Ectodermal cell (in vitro differentiated cells): ENCODE measurements at regions not wholly inside any gene's neighbourhood (a gene's known extent, or its start where the extent isn't known, plus 50 kb on each side); places are given as distances from the start of the nearest gene placed in this dataset.
"Not testable (repeated sequence)": the region's sequence is repeated elsewhere in the genome, so short reads cannot be mapped to it uniquely, and the experiment has no call there.

ENCODE experiments used
- H3K27ac ChIP-seq: 2 replicates; pipeline ENCODE4 v1.7.0; 2013; ENCODE audit warnings: mild to moderate bottlenecking, low read depth, low read length; ENCODE audit not compliant: insufficient read depth, poor library complexity, severe bottlenecking
- H3K27me3 ChIP-seq: 2 replicates; pipeline ENCODE4 v1.7.0; 2013; ENCODE audit warnings: mild to moderate bottlenecking, low read length; ENCODE audit not compliant: insufficient read depth, control insufficient read depth, poor library complexity, severe bottlenecking
- H3K36me3 ChIP-seq: one replicate; pipeline ENCODE4 v1.7.0; 2013; ENCODE audit warnings: low read length; ENCODE audit not compliant: control insufficient read depth, insufficient read depth
- H3K4me1 ChIP-seq: one replicate; pipeline ENCODE4 v1.7.0; 2013; ENCODE audit warnings: low read length; ENCODE audit not compliant: control insufficient read depth, insufficient read depth
- H3K4me3 ChIP-seq: 2 replicates; pipeline ENCODE4 v1.7.0; 2013; ENCODE audit warnings: low read depth, low read length, control low read depth; ENCODE audit not compliant: insufficient read depth
- H3K9me3 ChIP-seq: 2 replicates; pipeline ENCODE4 v1.7.0; 2013; ENCODE audit warnings: mild to moderate bottlenecking, low read length, moderate library complexity; ENCODE audit not compliant: control insufficient read depth
- WGBS, 2 experiments: methylation state at CpG; one replicate each; pipeline ENCODE4 v1.1.7; 2013; ENCODE audit warnings: missing lambda C conversion rate in 2 of 2; 5-methylcytosine and 5-hydroxymethylcytosine counted together

DNA sequence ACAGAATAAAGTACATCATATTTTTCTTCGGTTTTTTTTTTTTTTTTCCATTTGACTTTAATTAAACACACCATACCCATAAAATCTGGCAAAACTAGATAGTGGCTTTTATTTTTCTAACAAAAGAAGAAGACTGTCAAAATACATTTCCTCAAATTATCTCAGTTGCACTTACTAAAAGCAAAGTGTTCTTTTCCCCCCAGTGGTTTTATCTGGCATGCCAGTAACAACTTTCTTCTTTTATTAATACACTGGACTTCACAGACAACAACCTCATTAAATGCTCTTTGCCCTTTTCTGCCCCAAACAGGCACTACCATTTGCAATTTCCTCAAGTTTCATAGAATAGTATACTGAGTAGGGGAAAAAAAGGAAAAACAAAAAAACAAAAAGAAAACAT, 1792.3 kb downstream of the EFNA5 start:
- H3K36me3 ChIP-seq: no peaks in the 10 kb centered on the region
- H3K27me3 ChIP-seq: no peaks in the 10 kb centered on the region
- no peak overlapping the region for H3K4me3 ChIP-seq
- 92 to 93% methylated on average over 1 of the region's 1 CpG for WGBS, 2 experiments
- no peak overlapping the region for H3K27ac ChIP-seq
- no peaks in the 10 kb centered on the region for H3K9me3 ChIP-seq
- no peaks in the 10 kb centered on the region for H3K4me1 ChIP-seq

DNA sequence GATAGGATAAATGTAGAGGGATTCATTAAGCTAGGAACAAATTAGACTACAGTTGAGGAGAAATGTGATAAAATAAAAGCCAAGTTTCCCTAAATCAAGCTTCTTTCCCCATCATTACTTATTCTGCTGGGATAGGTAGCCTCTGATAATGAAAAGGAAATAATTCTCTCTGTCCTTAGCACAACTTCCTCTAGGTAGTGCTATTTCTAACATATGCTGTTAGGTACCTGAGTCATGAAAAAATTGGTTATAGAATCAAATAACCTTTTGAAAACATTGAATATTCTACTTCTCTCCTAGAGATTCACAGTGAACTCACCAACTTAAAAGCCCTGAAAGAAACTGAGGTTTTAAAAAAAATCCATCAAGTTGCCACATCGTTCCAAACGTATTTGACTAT, 1793.1 kb downstream of the EFNA5 start:
- H3K27ac ChIP-seq: no peak overlapping the region

DNA sequence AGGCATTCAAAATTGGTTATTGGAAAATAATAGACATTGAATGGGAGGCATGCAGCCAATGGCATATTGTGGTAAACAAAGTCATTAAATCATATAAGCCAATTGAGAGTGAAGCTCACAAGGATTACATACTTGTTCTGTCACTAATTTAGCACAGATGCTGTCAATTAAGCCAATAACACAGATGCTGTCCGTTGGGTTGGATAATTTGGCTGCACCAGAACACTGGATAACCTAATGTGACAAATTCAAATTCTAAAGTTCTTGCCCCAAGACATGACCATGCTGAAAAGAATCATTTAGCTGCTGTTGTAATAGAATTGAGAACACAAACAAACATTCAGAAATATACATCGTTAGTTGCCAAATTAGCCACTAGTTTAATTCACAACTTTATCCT, 1796.4 kb downstream of the EFNA5 start:
- H3K9me3 ChIP-seq: no peaks in the 10 kb centered on the region
- WGBS, 2 experiments: 78 to 97% methylated on average over 1 to 2 of the region's 2 CpGs
- no peaks in the 10 kb centered on the region for H3K27me3 ChIP-seq
- no peaks in the 10 kb centered on the region for H3K4me1 ChIP-seq
- H3K36me3 ChIP-seq: no peaks in the 10 kb centered on the region
- no peak overlapping the region for H3K27ac ChIP-seq
- H3K4me3 ChIP-seq: no peak overlapping the region

More for the DNA sequence above, 1793.1 kb downstream of the EFNA5 start:
- WGBS, 2 experiments: 95% methylated on average over 2 of the region's 2 CpGs
- H3K4me1 ChIP-seq: no peaks in the 10 kb centered on the region
- H3K27me3 ChIP-seq: no peaks in the 10 kb centered on the region
- no peaks in the 10 kb centered on the region for H3K9me3 ChIP-seq
- H3K36me3 ChIP-seq: no peaks in the 10 kb centered on the region
- H3K4me3 ChIP-seq: no peak overlapping the region

DNA sequence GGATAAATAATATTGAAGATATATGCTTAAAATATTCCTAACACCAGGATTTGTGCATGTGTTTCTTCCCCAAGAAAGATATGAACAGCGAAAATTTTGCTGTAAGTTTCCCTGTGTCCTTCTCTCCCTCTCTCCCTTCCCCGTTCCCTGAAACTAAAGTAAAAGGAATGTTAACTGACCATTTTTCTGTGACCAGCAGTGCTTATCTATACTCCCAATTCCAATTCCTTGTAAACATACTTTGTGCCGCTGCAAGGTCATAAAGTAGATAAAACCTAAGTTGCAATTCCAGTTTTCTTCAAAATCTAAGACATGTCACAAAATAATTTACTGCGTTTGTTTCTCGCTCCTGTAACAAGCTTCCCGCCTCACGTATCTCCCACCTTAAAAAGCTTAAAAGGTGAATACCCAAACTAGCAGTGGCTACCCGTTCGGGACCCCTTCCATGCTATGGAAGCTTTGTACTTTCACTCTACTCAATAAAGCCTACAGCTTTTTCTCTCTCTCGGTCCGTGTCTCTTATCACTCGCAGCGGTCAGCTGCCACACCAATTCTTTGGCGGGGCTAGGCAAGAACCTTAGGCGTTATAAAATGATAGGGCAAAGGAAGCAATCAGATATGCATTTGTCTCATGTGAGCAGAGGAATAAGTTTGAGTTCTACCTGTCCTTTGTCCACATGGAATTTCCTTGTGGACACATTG, 1798.0 kb downstream of the EFNA5 start:
- Histone ChIP-seq H3K9me3 (no peaks in the 10 kb centered on the region), H3K4me3 (no peak overlapping the region), H3K27ac (no peak overlapping the region), H3K27me3 (no peaks in the 10 kb centered on the region), H3K4me1 (no peaks in the 10 kb centered on the region), H3K36me3 (no peaks in the 10 kb centered on the region)
- 94 to 95% methylated on average over 15 of the region's 15 CpGs for WGBS, 2 experiments

DNA sequence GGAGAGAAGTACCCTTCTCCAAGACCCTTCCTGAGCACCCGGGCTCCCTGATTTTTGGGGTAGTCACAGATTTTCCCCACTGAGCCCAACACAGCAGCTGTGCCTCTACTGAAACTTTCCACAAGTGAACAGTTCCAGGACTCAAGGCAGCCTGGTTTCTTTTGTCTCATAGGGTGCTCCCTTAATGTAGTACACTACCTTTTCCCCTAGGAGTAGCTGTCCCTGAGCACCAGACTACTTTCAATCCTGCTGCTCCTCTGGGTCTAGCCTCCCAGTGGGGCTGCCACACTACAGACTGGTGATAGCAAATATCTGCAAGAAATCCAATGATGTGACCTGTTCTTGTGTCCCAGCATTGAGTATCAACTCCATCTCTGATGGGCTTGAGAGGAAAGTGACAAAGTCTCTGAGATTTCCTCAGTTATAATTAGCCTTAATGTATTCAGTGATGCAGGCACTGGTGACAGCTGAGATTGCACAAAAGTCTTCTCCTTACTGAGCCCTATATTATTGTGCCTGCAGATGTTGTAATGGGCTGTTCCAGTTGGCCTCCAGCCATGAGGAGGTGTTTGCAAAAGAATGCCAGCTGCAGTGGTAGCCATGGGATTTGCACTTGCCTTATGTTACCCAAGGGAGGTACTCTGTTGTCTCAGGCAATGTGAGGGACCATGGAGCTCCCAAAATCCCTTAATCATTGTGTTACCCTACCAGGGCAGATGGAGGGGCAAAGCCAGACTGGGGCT, 1802.5 kb downstream of the EFNA5 start:
- no peaks in the 10 kb centered on the region for H3K4me1 ChIP-seq
- no peaks in the 10 kb centered on the region for H3K36me3 ChIP-seq
- no peaks in the 10 kb centered on the region for H3K9me3 ChIP-seq
- H3K4me3 ChIP-seq: no peak overlapping the region
- H3K27me3 ChIP-seq: no peaks in the 10 kb centered on the region
- WGBS, 2 experiments: 93 to 97% methylated on average over 1 of the region's 1 CpG
- H3K27ac ChIP-seq: no peak overlapping the region

DNA sequence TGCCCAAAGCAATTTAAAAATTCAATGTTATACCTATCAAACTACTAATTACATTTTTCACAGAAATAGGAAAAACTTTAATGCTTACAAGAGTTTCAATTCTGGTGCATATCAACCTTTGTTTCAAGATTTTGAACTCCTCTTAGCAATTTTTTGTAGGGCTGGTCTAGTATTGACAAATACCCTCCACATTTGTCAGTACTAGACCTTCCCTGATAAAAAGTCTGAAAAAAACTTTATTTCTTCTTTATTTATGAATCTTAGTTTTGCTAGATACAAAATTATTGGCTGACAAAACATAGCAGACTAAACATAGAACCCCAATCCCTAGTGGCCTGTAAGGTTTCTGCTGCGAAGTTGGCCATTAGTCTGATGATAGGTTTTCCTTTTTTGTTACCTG, 1804.9 kb downstream of the EFNA5 start:
- no peak overlapping the region for H3K4me3 ChIP-seq
- no peaks in the 10 kb centered on the region for H3K4me1 ChIP-seq
- H3K27ac ChIP-seq: no peak overlapping the region
- no peaks in the 10 kb centered on the region for H3K27me3 ChIP-seq
- H3K9me3 ChIP-seq: no peaks in the 10 kb centered on the region
- 100% methylated on average over 1 of the region's 1 CpG; no CpG with 5 or more reads in 1 of the 2 experiments for WGBS, 2 experiments
- no peaks in the 10 kb centered on the region for H3K36me3 ChIP-seq

DNA sequence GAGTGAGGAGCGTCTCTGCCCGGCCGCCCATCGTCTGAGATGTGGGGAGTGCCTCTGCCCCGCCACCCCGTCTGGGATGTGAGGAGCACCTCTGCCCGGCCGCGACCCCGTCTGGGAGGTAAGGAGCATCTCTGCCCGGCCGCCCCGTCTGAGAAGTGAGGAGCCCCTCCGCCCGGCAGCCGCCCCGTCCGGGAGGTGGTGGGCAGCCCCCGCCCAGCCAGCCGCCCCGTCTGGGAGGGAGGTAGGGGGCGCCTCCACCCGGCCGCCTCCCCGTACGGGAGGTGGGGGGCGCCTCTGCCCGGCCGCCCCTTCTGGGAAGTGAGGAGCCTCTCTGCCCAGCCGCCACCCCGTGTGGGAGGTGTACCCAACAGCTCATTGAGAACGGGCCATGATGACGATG, 1811.4 kb downstream of the EFNA5 start:
- H3K27ac ChIP-seq, H3K27me3 ChIP-seq, H3K9me3 ChIP-seq, H3K4me1 ChIP-seq, H3K36me3 ChIP-seq, H3K4me3 ChIP-seq: not testable (repeated sequence)
- 94 to 95% methylated on average over 33 of the region's 33 CpGs for WGBS, 2 experiments

DNA sequence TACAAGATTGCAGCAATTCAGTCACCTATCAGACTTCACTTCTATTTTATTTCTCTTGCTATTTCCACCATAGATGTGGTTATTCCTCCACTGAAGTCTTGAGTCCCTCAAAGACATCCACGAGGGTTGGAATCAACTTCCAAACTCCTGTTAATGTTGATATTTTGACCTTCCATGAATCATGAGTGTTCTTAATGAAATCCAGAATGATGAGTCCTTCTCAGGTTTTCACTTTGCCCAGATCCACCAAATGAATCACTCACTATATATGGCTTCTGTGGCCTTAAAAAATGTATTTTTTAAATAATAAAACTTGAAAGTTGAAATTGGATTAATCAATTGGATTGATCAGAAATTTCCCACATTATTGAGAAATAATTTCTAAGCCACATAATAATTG, 1821.0 kb downstream of the EFNA5 start:
- H3K9me3 ChIP-seq: no peaks in the 10 kb centered on the region
- H3K27ac ChIP-seq: no peak overlapping the region
- no peak overlapping the region for H3K4me3 ChIP-seq
- 83 to 88% methylated on average over 1 of the region's 1 CpG for WGBS, 2 experiments
- H3K4me1 ChIP-seq: no peaks in the 10 kb centered on the region
- no peaks in the 10 kb centered on the region for H3K36me3 ChIP-seq
- no peaks in the 10 kb centered on the region for H3K27me3 ChIP-seq

DNA sequence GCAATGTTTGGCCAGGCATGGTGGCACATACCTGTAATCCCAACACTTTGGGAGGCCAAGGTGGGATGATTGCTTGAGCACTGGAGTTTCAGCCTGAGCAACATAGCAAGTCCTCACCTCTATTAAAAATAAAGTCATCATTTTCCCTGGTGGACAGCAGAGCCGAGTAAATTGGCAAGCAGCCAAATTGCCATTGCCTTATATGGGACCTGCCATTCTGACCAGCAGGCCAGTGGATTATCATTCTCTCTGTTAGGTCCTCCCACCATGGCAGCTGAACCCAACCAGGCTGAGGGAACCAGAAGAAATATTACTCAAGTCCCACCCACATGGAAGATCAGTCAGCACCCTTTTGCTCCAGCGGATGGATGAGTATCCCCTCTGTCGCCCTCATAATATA, 1829.9 kb downstream of the EFNA5 start:
- no peaks in the 10 kb centered on the region for H3K9me3 ChIP-seq
- no peaks in the 10 kb centered on the region for H3K27me3 ChIP-seq
- no peak overlapping the region for H3K27ac ChIP-seq
- WGBS, 2 experiments: 98 to 99% methylated on average over 3 of the region's 3 CpGs
- no peaks in the 10 kb centered on the region for H3K4me1 ChIP-seq
- H3K36me3 ChIP-seq: no peaks in the 10 kb centered on the region
- no peak overlapping the region for H3K4me3 ChIP-seq

DNA sequence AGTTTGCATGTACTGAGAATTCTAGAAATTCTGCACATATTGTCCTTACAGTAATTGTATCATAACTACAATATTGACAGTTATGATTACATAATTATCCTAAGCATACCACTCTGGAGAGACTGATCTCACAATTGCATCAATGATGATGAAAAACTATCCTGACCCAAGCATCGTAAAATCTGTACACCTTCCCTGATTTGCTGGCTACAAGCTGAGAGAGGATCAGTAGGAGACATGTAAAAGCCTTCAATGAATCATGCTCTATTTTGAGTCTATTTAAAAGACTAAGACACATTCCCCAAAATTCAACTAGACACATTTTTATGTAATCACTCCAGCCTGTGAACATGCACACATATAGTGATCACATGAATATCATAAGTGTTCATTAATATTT, 1833.8 kb downstream of the EFNA5 start:
- H3K27ac ChIP-seq: no peak overlapping the region
- no peaks in the 10 kb centered on the region for H3K9me3 ChIP-seq
- no peaks in the 10 kb centered on the region for H3K4me1 ChIP-seq
- 96 to 100% methylated on average over 1 of the region's 1 CpG for WGBS, 2 experiments
- no peaks in the 10 kb centered on the region for H3K36me3 ChIP-seq
- no peaks in the 10 kb centered on the region for H3K27me3 ChIP-seq
- no peak overlapping the region for H3K4me3 ChIP-seq
